ENCODE measurements at regions not wholly inside any gene's neighbourhood (a gene's known extent, or its start where the extent isn't known, plus 50 kb on each side); places are given as distances from the start of the nearest gene placed in this dataset.

DNA sequence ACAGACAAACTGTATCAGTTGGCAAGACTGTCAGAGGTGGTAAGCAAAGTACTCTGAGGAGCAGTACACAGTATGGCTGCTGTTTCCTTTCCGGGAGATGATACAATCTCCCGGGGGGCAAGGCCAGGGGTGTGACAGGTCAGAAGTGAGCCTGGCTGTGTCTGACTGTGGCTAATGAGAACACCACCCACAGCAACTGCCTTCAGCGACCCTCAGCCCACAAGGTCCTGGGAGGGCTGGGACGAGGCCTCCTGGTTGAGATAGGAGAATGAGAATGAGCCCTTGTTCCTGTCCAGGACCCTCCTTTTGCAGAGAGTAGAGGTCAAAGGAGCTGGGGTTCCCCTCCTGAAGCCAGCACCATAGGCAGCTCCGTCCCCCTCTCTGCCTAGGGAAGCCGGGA is 421.7 kb downstream of the TCERG1L start:
- TF ChIP-seq, protein P1, sequence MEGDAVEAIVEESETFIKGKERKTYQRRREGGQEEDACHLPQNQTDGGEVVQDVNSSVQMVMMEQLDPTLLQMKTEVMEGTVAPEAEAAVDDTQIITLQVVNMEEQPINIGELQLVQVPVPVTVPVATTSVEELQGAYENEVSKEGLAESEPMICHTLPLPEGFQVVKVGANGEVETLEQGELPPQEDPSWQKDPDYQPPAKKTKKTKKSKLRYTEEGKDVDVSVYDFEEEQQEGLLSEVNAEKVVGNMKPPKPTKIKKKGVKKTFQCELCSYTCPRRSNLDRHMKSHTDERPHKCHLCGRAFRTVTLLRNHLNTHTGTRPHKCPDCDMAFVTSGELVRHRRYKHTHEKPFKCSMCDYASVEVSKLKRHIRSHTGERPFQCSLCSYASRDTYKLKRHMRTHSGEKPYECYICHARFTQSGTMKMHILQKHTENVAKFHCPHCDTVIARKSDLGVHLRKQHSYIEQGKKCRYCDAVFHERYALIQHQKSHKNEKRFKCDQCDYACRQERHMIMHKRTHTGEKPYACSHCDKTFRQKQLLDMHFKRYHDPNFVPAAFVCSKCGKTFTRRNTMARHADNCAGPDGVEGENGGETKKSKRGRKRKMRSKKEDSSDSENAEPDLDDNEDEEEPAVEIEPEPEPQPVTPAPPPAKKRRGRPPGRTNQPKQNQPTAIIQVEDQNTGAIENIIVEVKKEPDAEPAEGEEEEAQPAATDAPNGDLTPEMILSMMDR (IDR thresholded peaks at IDR 0.05; ENCODE audit: insufficient read depth, low read length, missing control alignments) = no peak
- POLR2A ChIA-PET = no interaction called here
- no peak for DNase-seq (ENCODE audit: low read depth, low spot score)
- no peak overlapping the region for H3K4me3 ChIP-seq (ENCODE audit: low read depth, low read length)
- CTCF ChIA-PET = no interaction called here

DNA sequence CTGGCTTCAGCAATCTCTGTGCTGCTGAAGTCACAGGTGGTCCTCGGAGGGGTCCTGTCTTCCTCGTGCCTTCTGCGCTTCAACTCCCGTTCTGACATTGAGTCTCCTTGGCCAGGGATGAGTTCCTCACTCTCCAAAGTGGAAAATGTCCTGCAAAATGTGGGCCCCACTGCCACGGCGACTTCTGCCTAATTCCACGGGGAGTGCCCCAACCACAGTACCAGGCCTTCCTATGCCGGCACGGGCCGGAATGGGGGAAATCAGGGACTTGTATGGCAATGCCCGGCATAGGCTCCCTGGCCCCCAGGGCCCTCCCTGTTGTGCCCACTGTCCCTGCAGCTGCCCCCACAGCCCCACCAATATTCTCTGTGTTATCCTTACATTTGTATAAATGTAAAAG is 420.5 kb downstream of the TCERG1L start:
- no peak overlapping the region for H3K4me3 ChIP-seq (ENCODE audit: low read depth, low read length)
- POLR2A ChIA-PET = no interaction called here
- TF ChIP-seq, protein P1 (IDR thresholded peaks at IDR 0.05; ENCODE audit: insufficient read depth, low read length, missing control alignments) = no peak
- DNase-seq (ENCODE audit: low read depth, low spot score) = no peak
- CTCF ChIA-PET = no interaction called here

DNA sequence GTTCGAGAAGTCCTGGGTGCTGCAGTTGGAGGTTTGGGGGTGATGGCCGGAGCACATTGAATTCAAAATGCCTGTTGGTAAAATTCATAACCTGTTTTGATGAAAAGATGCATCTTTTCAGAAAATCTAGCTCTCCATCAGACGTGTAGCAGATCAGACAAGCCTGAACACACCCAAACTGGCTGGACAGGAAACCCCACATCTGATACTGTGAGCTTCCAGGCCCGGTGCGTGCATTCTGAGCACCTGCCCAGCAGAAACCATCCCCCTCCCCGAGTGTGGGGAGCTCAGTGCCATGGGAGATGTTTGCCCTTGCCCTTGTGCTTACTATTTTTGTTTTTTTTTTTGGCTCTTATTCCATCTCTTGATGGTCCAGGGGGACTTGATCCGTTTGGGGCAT is 417.1 kb downstream of the TCERG1L start:
- ChIA-PET CTCF (no interaction called here), POLR2A (no interaction called here)
- DNase-seq (ENCODE audit: low read depth, low spot score) = no peak
- TF ChIP-seq, protein P1 (IDR thresholded peaks at IDR 0.05; ENCODE audit: insufficient read depth, low read length, missing control alignments) = no peak
- H3K4me3 ChIP-seq (ENCODE audit: low read depth, low read length) = no peak overlapping the region

- ChIA-PET POLR2A (no interaction called here), CTCF (no interaction called here)
- no peak for DNase-seq (ENCODE audit: low read depth, low spot score)
- H3K4me3 ChIP-seq (ENCODE audit: low read depth, low read length) = no peak overlapping the region
- TF ChIP-seq, protein P1 (IDR thresholded peaks at IDR 0.05; ENCODE audit: insufficient read depth, low read length, missing control alignments) = no peak
Measured at GRCh38 chr10:130895161-130895560, 416.4 kb downstream of the TCERG1L start.

GRCh38 chr10:130897815-130898214 is 413.7 kb downstream of the TCERG1L start:
- TF ChIP-seq, protein P1 (IDR thresholded peaks at IDR 0.05; ENCODE audit: insufficient read depth, low read length, missing control alignments) = no peak
- H3K4me3 ChIP-seq (ENCODE audit: low read depth, low read length) = no peak overlapping the region
- no peak for DNase-seq (ENCODE audit: low read depth, low spot score)
- POLR2A ChIA-PET = no interaction called here
- CTCF ChIA-PET = no interaction called here

DNA sequence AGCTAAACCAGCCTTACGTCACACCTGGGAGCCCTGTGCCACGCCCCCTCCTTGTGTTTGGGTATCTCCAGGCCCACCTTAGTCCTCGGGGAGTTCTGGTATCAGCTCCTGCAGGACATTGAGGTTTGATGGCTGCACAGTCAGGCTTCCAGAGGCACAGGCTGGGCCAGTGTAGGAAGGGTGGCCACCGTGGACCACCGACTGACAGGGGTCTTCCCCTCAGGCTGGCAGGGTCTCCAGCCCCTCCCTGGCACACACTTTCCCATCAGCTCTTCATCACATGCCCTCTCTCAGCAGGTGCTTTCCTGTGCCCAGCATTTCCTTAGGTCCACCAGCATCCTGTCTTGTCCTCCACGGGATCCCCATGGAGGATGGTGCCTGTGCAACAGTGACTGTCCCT is 413.1 kb downstream of the TCERG1L start:
- ChIA-PET POLR2A (no interaction called here), CTCF (no interaction called here)
- TF ChIP-seq, protein P1 (IDR thresholded peaks at IDR 0.05; ENCODE audit: insufficient read depth, low read length, missing control alignments) = no peak
- H3K4me3 ChIP-seq (ENCODE audit: low read depth, low read length) = no peak overlapping the region
- DNase-seq (ENCODE audit: low read depth, low spot score) = no peak
